ENCODE measurements at regions not wholly inside any gene's neighbourhood (a gene's known extent, or its start where the extent isn't known, plus 50 kb on each side); places are given as distances from the start of the nearest gene placed in this dataset.

GRCh38 chr14:75333606-75334548, 55.2 kb downstream of the FOS start:
- DNase-seq = peak; percentile 80

GRCh38 chr14:75334549-75335051, 56.0 kb downstream of the FOS start:
- DNase-seq = no peak

- no peak for DNase-seq
These were observed 56.9 kb downstream of the FOS start for GRCh38 chr14:75335571-75335970.

GRCh38 chr14:75338398-75338797, 59.8 kb downstream of the FOS start:
- no peak for DNase-seq

- no peak for DNase-seq
These were observed 60.4 kb downstream of the FOS start for GRCh38 chr14:75339059-75339458.

- no peak for DNase-seq
These were observed 62.3 kb downstream of the FOS start for GRCh38 chr14:75340921-75341320.

- DNase-seq = no peak
These were observed 63.0 kb downstream of the FOS start for GRCh38 chr14:75341620-75342019.

GRCh38 chr14:75342762-75343599, 64.4 kb downstream of the FOS start:
- no peak for DNase-seq

GRCh38 chr14:75343911-75344310, 65.3 kb downstream of the FOS start:
- no peak for DNase-seq

- DNase-seq = no peak
These were observed 65.8 kb downstream of the FOS start for GRCh38 chr14:75344411-75344810.

- no peak for DNase-seq
These were observed 72.0 kb downstream of the FOS start for GRCh38 chr14:75350505-75351060.

GRCh38 chr14:75359098-75359497, 68.7 kb upstream of the JDP2 start:
- no peak for DNase-seq

- no peak for DNase-seq
These were observed 66.8 kb upstream of the JDP2 start for GRCh38 chr14:75361041-75361440.

- DNase-seq = no peak
These were observed 65.9 kb upstream of the JDP2 start for GRCh38 chr14:75361751-75362433.

- no peak for DNase-seq
These were observed 64.7 kb upstream of the JDP2 start for GRCh38 chr14:75363130-75363529.

- no peak for DNase-seq
These were observed 64.1 kb upstream of the JDP2 start for GRCh38 chr14:75363570-75364227.

- no peak for DNase-seq
These were observed 62.7 kb upstream of the JDP2 start for GRCh38 chr14:75365116-75365515.

GRCh38 chr14:75366963-75367362, 60.9 kb upstream of the JDP2 start:
- DNase-seq = no peak

- no peak for DNase-seq
These were observed 59.5 kb upstream of the JDP2 start for GRCh38 chr14:75368333-75368732.

GRCh38 chr14:75369506-75369905, 58.3 kb upstream of the JDP2 start:
- no peak for DNase-seq

GRCh38 chr14:75370416-75371205, 57.2 kb upstream of the JDP2 start:
- no peak for DNase-seq

All from activated effector memory CD4-positive, alpha-beta T cell treated with anti-CD3 and anti-CD28 coated beads, Interleukin-2, amount 50 U/mL, for 16 hours (primary cell).